ENCODE measurements at regions not wholly inside any gene's neighbourhood (a gene's known extent, or its start where the extent isn't known, plus 50 kb on each side); places are given as distances from the start of the nearest gene placed in this dataset.
"Not testable (repeated sequence)": the region's sequence is repeated elsewhere in the genome, so short reads cannot be mapped to it uniquely, and the experiment has no call there.

- Histone ChIP-seq H3K36me3 (no peaks in the 10 kb centered on the region), H3K27me3 (replicated peaks) (no peaks in the 10 kb centered on the region), H3K4me1 (replicated peaks) (no peaks in the 10 kb centered on the region), H3K9me3 (replicated peaks) (no peaks in the 10 kb centered on the region), H3K4me3 (no peak overlapping the region), H3K27ac (no peak overlapping the region)
- no peak for DNase-seq (ENCODE audit: low read depth in 1 of 2, low spot score in 2 of 2)
Measured at GRCh38 chr12:73935817-73936216, 601.8 kb upstream of the ATXN7L3B start.

DNA sequence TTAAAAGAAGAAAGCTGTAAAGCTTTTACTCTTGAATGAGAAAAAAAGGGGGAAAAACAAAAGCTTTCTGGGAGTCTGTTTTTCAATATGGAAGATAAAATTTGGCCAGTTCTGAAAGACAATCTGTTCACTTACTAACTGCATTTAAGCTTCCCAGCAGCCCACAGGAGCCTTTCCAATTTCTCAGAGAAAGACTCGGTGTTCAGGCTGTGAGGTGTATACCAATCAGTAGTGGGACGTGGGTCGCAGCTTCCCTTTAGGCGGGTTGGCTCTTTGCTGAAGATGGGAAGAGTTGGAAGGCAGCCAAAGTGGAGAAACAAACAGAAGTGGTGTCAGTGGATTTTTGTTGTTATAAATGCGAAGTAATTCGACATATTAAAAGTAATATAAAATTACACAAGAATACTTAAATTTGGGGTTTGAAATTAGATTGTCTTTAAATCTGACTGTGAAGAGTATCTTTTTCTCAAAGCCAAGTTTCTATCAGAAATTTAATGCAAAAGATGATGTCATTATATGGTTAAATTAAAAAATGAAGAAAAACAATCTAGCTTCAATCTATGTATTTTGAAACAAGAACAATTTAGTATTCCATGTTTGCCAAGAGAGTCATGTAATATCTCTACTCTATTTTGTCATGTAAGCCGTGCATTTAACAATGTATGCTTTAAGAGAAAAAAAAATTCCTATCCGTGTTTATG, 590.2 kb upstream of the ATXN7L3B start:
- no peak for DNase-seq (ENCODE audit: low read depth in 1 of 2, low spot score in 2 of 2)
- Histone ChIP-seq H3K4me1 (replicated peaks) (no peaks in the 10 kb centered on the region), H3K27me3 (replicated peaks) (no peaks in the 10 kb centered on the region), H3K27ac (no peak overlapping the region), H3K9me3 (replicated peaks) (no peaks in the 10 kb centered on the region), H3K36me3 (no peaks in the 10 kb centered on the region), H3K4me3 (no peak overlapping the region)

DNA sequence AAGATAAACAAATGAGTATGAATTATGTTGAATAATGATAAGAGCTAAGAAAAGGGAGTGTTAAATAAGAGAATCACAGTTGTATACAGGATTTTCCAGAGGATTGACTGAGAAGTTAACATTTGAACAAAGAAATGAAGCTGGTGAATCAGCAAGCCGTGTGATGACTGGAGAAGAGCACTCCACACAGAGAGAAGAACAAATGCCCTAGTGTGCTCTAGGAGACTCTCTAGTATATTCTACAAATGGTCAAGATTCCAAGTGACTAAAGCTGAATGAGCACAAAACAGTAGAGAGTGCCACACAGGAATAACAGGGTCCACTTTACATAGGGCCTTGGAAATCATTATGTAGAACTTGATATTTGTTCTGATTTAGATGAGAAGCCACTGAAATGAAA, 587.1 kb upstream of the ATXN7L3B start:
- Histone ChIP-seq H3K4me3 (no peak overlapping the region), H3K4me1 (replicated peaks) (no peaks in the 10 kb centered on the region), H3K27me3 (replicated peaks) (no peaks in the 10 kb centered on the region), H3K27ac (no peak overlapping the region), H3K9me3 (replicated peaks) (no peaks in the 10 kb centered on the region), H3K36me3 (no peaks in the 10 kb centered on the region)
- DNase-seq (ENCODE audit: low read depth in 1 of 2, low spot score in 2 of 2) = no peak

GRCh38 chr12:73951956-73952703, 585.5 kb upstream of the ATXN7L3B start:
- Histone ChIP-seq H3K27ac (no peak overlapping the region), H3K27me3 (replicated peaks) (no peaks in the 10 kb centered on the region), H3K36me3 (no peaks in the 10 kb centered on the region), H3K9me3 (replicated peaks) (no peaks in the 10 kb centered on the region), H3K4me1 (replicated peaks) (no peaks in the 10 kb centered on the region), H3K4me3 (no peak overlapping the region)
- DNase-seq (ENCODE audit: low read depth in 1 of 2, low spot score in 2 of 2) = no peak

DNA sequence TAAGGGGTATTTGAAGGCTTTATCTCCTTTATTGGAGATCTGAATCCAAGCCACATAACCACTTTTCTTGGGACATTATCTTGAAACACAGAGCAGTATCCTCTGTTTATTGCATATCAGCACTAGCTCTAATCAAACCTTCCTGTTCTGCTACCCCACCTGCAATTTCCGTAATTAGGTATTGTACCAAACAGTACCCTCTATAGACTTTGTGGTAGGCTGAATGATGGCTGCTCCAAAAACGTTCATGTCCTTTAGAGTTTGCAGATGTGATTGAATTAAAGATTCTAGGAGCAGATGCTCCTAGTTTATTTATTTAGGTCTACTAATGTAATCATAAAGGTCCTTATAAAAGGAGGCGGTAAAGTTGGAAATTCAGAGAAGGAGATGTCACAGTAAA, 573.0 kb upstream of the ATXN7L3B start:
- Histone ChIP-seq H3K4me3 (no peak overlapping the region), H3K27ac (no peak overlapping the region), H3K9me3 (replicated peaks) (no peaks in the 10 kb centered on the region), H3K4me1 (replicated peaks) (no peaks in the 10 kb centered on the region), H3K36me3 (no peaks in the 10 kb centered on the region), H3K27me3 (replicated peaks) (no peaks in the 10 kb centered on the region)
- no peak for DNase-seq (ENCODE audit: low read depth in 1 of 2, low spot score in 2 of 2)

- H3K4me1 ChIP-seq (replicated peaks) = no peaks in the 10 kb centered on the region
- no peak for DNase-seq (ENCODE audit: low read depth in 1 of 2, low spot score in 2 of 2)
- no peak overlapping the region for H3K27ac ChIP-seq
- no peaks in the 10 kb centered on the region for H3K9me3 ChIP-seq (replicated peaks)
- H3K4me3 ChIP-seq = no peak overlapping the region
- H3K27me3 ChIP-seq (replicated peaks) = no peaks in the 10 kb centered on the region
- no peaks in the 10 kb centered on the region for H3K36me3 ChIP-seq
Measured at GRCh38 chr12:73973486-73973885, 564.1 kb upstream of the ATXN7L3B start.

GRCh38 chr12:73984552-73984951, 553.1 kb upstream of the ATXN7L3B start:
- H3K4me1 ChIP-seq (replicated peaks) = no peaks in the 10 kb centered on the region
- no peak overlapping the region for H3K4me3 ChIP-seq
- H3K9me3 ChIP-seq (replicated peaks) = no peaks in the 10 kb centered on the region
- DNase-seq (ENCODE audit: low read depth in 1 of 2, low spot score in 2 of 2) = no peak
- no peaks in the 10 kb centered on the region for H3K36me3 ChIP-seq
- no peak overlapping the region for H3K27ac ChIP-seq
- H3K27me3 ChIP-seq (replicated peaks) = no peaks in the 10 kb centered on the region

DNA sequence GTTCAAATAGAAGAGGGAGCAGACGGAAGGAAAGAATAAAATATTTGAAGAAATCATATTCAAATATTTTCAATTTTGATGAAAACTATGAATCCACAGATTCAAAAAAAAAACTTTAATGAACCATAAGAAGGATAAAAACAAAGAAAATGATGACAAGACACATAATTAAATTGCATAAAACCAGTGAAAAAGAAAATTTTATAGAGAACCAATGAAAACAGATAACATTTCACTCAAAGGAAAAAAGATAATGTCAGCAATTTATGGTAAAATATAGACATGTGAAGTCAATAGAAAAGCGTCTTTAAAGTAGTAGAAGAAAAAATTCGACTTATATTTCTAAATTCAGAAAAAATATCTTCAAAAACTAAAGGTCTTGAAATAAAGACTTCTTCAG, 546.5 kb upstream of the ATXN7L3B start:
- no peak overlapping the region for H3K4me3 ChIP-seq
- DNase-seq (ENCODE audit: low read depth in 1 of 2, low spot score in 2 of 2) = no peak
- no peaks in the 10 kb centered on the region for H3K9me3 ChIP-seq (replicated peaks)
- H3K27ac ChIP-seq = no peak overlapping the region
- no peaks in the 10 kb centered on the region for H3K27me3 ChIP-seq (replicated peaks)
- H3K36me3 ChIP-seq = no peaks in the 10 kb centered on the region
- no peaks in the 10 kb centered on the region for H3K4me1 ChIP-seq (replicated peaks)

GRCh38 chr12:73998894-73999293, 538.7 kb upstream of the ATXN7L3B start:
- no peaks in the 10 kb centered on the region for H3K9me3 ChIP-seq (replicated peaks)
- no peak overlapping the region for H3K27ac ChIP-seq
- H3K27me3 ChIP-seq (replicated peaks) = no peaks in the 10 kb centered on the region
- H3K36me3 ChIP-seq = no peaks in the 10 kb centered on the region
- H3K4me3 ChIP-seq = no peak overlapping the region
- no peaks in the 10 kb centered on the region for H3K4me1 ChIP-seq (replicated peaks)
- no peak for DNase-seq (ENCODE audit: low read depth in 1 of 2, low spot score in 2 of 2)

DNA sequence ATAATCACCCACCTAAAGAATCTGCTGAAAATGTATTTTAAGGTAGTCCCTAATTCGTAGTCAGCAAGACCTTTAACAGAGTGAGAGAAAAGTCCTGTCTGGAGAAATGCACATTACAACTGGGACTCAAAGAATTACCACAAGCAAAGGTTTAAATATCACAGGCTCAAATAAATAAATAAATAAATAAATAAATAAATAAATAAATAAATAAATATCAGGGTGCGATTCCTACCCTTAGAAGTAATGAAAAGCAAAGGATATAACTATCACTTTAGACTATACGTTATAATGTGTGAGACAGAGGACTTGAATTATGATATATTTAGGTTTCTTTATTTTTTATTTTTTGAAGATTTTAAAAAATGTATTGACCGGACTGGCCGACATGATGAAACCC, 522.5 kb upstream of the ATXN7L3B start:
- Histone ChIP-seq H3K36me3 (no peaks in the 10 kb centered on the region), H3K9me3 (replicated peaks) (no peaks in the 10 kb centered on the region), H3K4me1 (replicated peaks) (no peaks in the 10 kb centered on the region), H3K27ac (no peak overlapping the region), H3K4me3 (no peak overlapping the region), H3K27me3 (replicated peaks) (no peaks in the 10 kb centered on the region)
- DNase-seq (ENCODE audit: low read depth in 1 of 2, low spot score in 2 of 2) = no peak

- not testable (repeated sequence) for H3K27ac ChIP-seq; H3K4me1 ChIP-seq (replicated peaks); DNase-seq (ENCODE audit: low read depth in 1 of 2, low spot score in 2 of 2); H3K36me3 ChIP-seq; H3K4me3 ChIP-seq; H3K9me3 ChIP-seq (replicated peaks); H3K27me3 ChIP-seq (replicated peaks)
Measured at GRCh38 chr12:74016324-74016723, 521.3 kb upstream of the ATXN7L3B start.

GRCh38 chr12:74018849-74019248, 518.8 kb upstream of the ATXN7L3B start:
- Histone ChIP-seq H3K9me3 (replicated peaks) (no peaks in the 10 kb centered on the region), H3K27me3 (replicated peaks) (no peaks in the 10 kb centered on the region)
- no peak for DNase-seq (ENCODE audit: low read depth in 1 of 2, low spot score in 2 of 2)

GRCh38 chr12:74021937-74022336, 515.7 kb upstream of the ATXN7L3B start:
- H3K27me3 ChIP-seq (replicated peaks) = no peaks in the 10 kb centered on the region
- no peak overlapping the region for H3K4me3 ChIP-seq
- H3K4me1 ChIP-seq (replicated peaks) = no peaks in the 10 kb centered on the region
- H3K9me3 ChIP-seq (replicated peaks) = no peaks in the 10 kb centered on the region
- no peaks in the 10 kb centered on the region for H3K36me3 ChIP-seq
- peak; percentile 10 to 59 for DNase-seq (ENCODE audit: low read depth in 1 of 2, low spot score in 2 of 2)
- H3K27ac ChIP-seq = no peak overlapping the region

More at GRCh38 chr12:74018849-74019248, 518.8 kb upstream of the ATXN7L3B start:
- Histone ChIP-seq H3K4me1 (replicated peaks) (no peaks in the 10 kb centered on the region), H3K4me3 (no peak overlapping the region), H3K36me3 (no peaks in the 10 kb centered on the region), H3K27ac (no peak overlapping the region)

GRCh38 chr12:74031045-74031444, 506.6 kb upstream of the ATXN7L3B start:
- H3K27ac ChIP-seq = no peak overlapping the region
- H3K4me3 ChIP-seq = no peak overlapping the region
- DNase-seq (ENCODE audit: low read depth in 1 of 2, low spot score in 2 of 2) = no peak
- no peaks in the 10 kb centered on the region for H3K4me1 ChIP-seq (replicated peaks)
- no peaks in the 10 kb centered on the region for H3K27me3 ChIP-seq (replicated peaks)
- H3K9me3 ChIP-seq (replicated peaks) = no peaks in the 10 kb centered on the region
- no peaks in the 10 kb centered on the region for H3K36me3 ChIP-seq
